ENCODE measurements at regions not wholly inside any gene's neighbourhood (a gene's known extent, or its start where the extent isn't known, plus 50 kb on each side); places are given as distances from the start of the nearest gene placed in this dataset.
"Not testable (repeated sequence)": the region's sequence is repeated elsewhere in the genome, so short reads cannot be mapped to it uniquely, and the experiment has no call there.

GRCh38 chr5:50343715-50344114, 97.4 kb downstream of the EMB start:
- H3K36me3 ChIP-seq (ENCODE audit: control insufficient read depth, insufficient read depth, low read length): no peaks in the 10 kb centered on the region
- POLR2A ChIA-PET: no interaction called here
- no peak for DNase-seq (ENCODE audit: low read depth)
- H3K27me3 ChIP-seq (ENCODE audit: control insufficient read depth, insufficient read depth, low read length): no peaks in the 10 kb centered on the region
- CTCF ChIA-PET: no interaction called here
- H3K4me3 ChIP-seq (ENCODE audit: low read depth, low read length): no peak overlapping the region
- TF ChIP-seq, protein P1, sequence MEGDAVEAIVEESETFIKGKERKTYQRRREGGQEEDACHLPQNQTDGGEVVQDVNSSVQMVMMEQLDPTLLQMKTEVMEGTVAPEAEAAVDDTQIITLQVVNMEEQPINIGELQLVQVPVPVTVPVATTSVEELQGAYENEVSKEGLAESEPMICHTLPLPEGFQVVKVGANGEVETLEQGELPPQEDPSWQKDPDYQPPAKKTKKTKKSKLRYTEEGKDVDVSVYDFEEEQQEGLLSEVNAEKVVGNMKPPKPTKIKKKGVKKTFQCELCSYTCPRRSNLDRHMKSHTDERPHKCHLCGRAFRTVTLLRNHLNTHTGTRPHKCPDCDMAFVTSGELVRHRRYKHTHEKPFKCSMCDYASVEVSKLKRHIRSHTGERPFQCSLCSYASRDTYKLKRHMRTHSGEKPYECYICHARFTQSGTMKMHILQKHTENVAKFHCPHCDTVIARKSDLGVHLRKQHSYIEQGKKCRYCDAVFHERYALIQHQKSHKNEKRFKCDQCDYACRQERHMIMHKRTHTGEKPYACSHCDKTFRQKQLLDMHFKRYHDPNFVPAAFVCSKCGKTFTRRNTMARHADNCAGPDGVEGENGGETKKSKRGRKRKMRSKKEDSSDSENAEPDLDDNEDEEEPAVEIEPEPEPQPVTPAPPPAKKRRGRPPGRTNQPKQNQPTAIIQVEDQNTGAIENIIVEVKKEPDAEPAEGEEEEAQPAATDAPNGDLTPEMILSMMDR (IDR thresholded peaks at IDR 0.05; ENCODE audit: insufficient read depth, low read depth, low read length): no peak

DNA sequence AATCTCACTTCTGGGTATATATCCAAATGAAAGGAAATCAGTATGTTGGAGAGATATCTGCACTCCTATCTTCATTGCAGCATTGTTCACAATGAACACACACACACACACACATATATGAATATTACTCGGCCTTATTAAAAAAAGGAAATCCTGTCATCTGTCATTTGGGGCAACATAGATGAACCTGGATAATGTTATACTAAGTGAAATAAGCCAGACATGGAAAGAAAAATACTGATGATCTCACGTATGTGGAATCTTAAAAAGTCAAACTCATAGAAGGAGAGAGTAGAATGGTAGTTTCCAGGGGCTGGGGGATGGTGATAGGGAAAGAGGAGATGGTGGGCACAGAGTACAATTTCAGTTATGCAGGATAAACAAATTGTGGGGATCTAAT, 100.3 kb downstream of the EMB start:
- no peak for DNase-seq (ENCODE audit: low read depth)
- POLR2A ChIA-PET: no interaction called here
- Histone ChIP-seq H3K36me3 (ENCODE audit: control insufficient read depth, insufficient read depth, low read length) (no peaks in the 10 kb centered on the region), H3K4me3 (ENCODE audit: low read depth, low read length) (no peak overlapping the region), H3K27me3 (ENCODE audit: control insufficient read depth, insufficient read depth, low read length) (no peaks in the 10 kb centered on the region)
- TF ChIP-seq, protein P1 (IDR thresholded peaks at IDR 0.05; ENCODE audit: insufficient read depth, low read depth, low read length): no peak
- CTCF ChIA-PET: no interaction called here

- H3K27me3 ChIP-seq (ENCODE audit: control insufficient read depth, insufficient read depth, low read length); CTCF ChIA-PET; POLR2A ChIA-PET; H3K4me3 ChIP-seq (ENCODE audit: low read depth, low read length); DNase-seq (ENCODE audit: low read depth); H3K36me3 ChIP-seq (ENCODE audit: control insufficient read depth, insufficient read depth, low read length): not testable (repeated sequence)
Observed at GRCh38 chr5:50330633-50331032, 110.5 kb downstream of the EMB start.

- Histone ChIP-seq H3K4me3 (ENCODE audit: low read depth, low read length) (no peak overlapping the region), H3K36me3 (ENCODE audit: control insufficient read depth, insufficient read depth, low read length) (no peaks in the 10 kb centered on the region), H3K27me3 (ENCODE audit: control insufficient read depth, insufficient read depth, low read length) (no peaks in the 10 kb centered on the region)
- DNase-seq (ENCODE audit: low read depth): no peak
- ChIA-PET POLR2A (no interaction called here), CTCF (no interaction called here)
- TF ChIP-seq, protein P1 (IDR thresholded peaks at IDR 0.05; ENCODE audit: insufficient read depth, low read depth, low read length): no peak
Observed at GRCh38 chr5:50328193-50328729, 112.8 kb downstream of the EMB start.

- H3K36me3 ChIP-seq (ENCODE audit: control insufficient read depth, insufficient read depth, low read length): no peaks in the 10 kb centered on the region
- ChIA-PET POLR2A (no interaction called here), CTCF (no interaction called here)
- no peak overlapping the region for H3K4me3 ChIP-seq (ENCODE audit: low read depth, low read length)
- TF ChIP-seq, protein P1 (IDR thresholded peaks at IDR 0.05; ENCODE audit: insufficient read depth, low read depth, low read length): peak; percentile 66
- DNase-seq (ENCODE audit: low read depth): no peak
- H3K27me3 ChIP-seq (ENCODE audit: control insufficient read depth, insufficient read depth, low read length): no peaks in the 10 kb centered on the region
Observed at GRCh38 chr5:50325237-50325832, 115.8 kb downstream of the EMB start.

DNA sequence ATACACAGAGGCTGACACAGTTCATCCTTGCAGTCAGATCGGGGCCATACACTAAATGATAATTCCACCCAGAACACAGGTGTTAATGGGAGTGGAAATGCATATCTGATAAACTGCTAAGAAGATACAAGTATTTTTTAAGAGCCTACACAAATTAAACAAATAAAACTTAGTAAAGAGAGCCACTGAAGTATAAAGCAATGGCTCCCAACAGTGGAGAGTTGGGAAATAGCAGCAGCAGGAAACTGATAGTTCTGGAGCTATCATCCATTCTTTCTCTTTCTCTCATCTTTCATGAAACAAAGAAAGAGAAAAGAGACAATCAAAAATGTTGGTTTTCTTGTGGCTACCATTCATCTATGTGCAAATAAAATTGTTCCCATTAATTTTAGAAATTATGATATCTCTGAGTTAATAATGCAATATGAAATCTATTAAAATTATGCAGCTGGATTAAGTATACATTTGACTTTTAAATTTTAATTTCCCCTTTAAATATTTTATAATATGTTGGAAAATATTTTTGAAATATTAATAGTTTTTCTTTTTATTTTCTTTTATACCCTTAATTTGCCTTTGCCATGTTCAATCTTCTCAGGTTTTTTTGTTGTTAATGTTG, 120.8 kb downstream of the EMB start:
- POLR2A ChIA-PET: no interaction called here
- no peak for DNase-seq (ENCODE audit: low read depth)
- H3K4me3 ChIP-seq (ENCODE audit: low read depth, low read length): no peak overlapping the region
- H3K36me3 ChIP-seq (ENCODE audit: control insufficient read depth, insufficient read depth, low read length): no peaks in the 10 kb centered on the region
- H3K27me3 ChIP-seq (ENCODE audit: control insufficient read depth, insufficient read depth, low read length): no peaks in the 10 kb centered on the region
- TF ChIP-seq, protein P1 (IDR thresholded peaks at IDR 0.05; ENCODE audit: insufficient read depth, low read depth, low read length): no peak
- CTCF ChIA-PET: no interaction called here
